GM18520 (cell line): ENCODE measurements at regions not wholly inside any gene's neighbourhood (a gene's known extent, or its start where the extent isn't known, plus 50 kb on each side); places are given as distances from the start of the nearest gene placed in this dataset.

ENCODE experiments used
- ATAC-seq: cut with Tn5 transposase; IDR thresholded peaks from one replicate; pipeline ENCODE4 v1.9.1; 2021; ENCODE audit not compliant: unreplicated experiment

GRCh38 chr6:149176971-149177667 lies 140.4 kb upstream of the TAB2 start:
- ATAC-seq, result no peak

- no peak for ATAC-seq
These were observed 138.1 kb upstream of the TAB2 start for GRCh38 chr6:149179431-149179830.

GRCh38 chr6:149181304-149181703 lies 136.2 kb upstream of the TAB2 start:
- no peak for ATAC-seq

GRCh38 chr6:149182262-149182661 lies 135.2 kb upstream of the TAB2 start:
- ATAC-seq, result no peak

GRCh38 chr6:149184523-149184922 lies 133.0 kb upstream of the TAB2 start:
- no peak for ATAC-seq

- ATAC-seq, result no peak
These were observed 131.6 kb upstream of the TAB2 start for GRCh38 chr6:149185799-149186357.

- ATAC-seq, result no peak
These were observed 130.6 kb upstream of the TAB2 start for GRCh38 chr6:149186873-149187272.

- no peak for ATAC-seq
These were observed 127.2 kb upstream of the TAB2 start for GRCh38 chr6:149190224-149190831.

GRCh38 chr6:149194820-149195558 lies 122.5 kb upstream of the TAB2 start:
- no peak for ATAC-seq

GRCh38 chr6:149196091-149196490 lies 121.4 kb upstream of the TAB2 start:
- no peak for ATAC-seq

- ATAC-seq, result no peak
These were observed 120.0 kb upstream of the TAB2 start for GRCh38 chr6:149197482-149197881.

GRCh38 chr6:149198265-149198664 lies 119.2 kb upstream of the TAB2 start:
- ATAC-seq, result no peak

GRCh38 chr6:149200282-149200945 lies 117.1 kb upstream of the TAB2 start:
- no peak for ATAC-seq

- no peak for ATAC-seq
These were observed 116.3 kb upstream of the TAB2 start for GRCh38 chr6:149201068-149201655.

- ATAC-seq, result no peak
These were observed 115.4 kb upstream of the TAB2 start for GRCh38 chr6:149202100-149202499.

GRCh38 chr6:149202952-149203351 lies 114.6 kb upstream of the TAB2 start:
- no peak for ATAC-seq

GRCh38 chr6:149203509-149203908 lies 114.0 kb upstream of the TAB2 start:
- ATAC-seq, result no peak

GRCh38 chr6:149208134-149208601 lies 109.3 kb upstream of the TAB2 start:
- no peak for ATAC-seq

- no peak for ATAC-seq
These were observed 107.4 kb upstream of the TAB2 start for GRCh38 chr6:149209871-149210775.
